Stimulated activated CD4-positive, alpha-beta T cell treated with anti-CD3 and anti-CD28 coated beads, Interleukin-2, amount 100 ng/mL, for 24 hours (primary cell): ENCODE measurements at regions not wholly inside any gene's neighbourhood (a gene's known extent, or its start where the extent isn't known, plus 50 kb on each side); places are given as distances from the start of the nearest gene placed in this dataset.
A peak's percentile ranks its signal among the peaks of the same experiment; 100 is the strongest.

ENCODE experiments used
- DNase-seq, 2 donors: peaks; one replicate each; pipeline ENCODE4 v3.0.0-alpha.2; 2020

DNA sequence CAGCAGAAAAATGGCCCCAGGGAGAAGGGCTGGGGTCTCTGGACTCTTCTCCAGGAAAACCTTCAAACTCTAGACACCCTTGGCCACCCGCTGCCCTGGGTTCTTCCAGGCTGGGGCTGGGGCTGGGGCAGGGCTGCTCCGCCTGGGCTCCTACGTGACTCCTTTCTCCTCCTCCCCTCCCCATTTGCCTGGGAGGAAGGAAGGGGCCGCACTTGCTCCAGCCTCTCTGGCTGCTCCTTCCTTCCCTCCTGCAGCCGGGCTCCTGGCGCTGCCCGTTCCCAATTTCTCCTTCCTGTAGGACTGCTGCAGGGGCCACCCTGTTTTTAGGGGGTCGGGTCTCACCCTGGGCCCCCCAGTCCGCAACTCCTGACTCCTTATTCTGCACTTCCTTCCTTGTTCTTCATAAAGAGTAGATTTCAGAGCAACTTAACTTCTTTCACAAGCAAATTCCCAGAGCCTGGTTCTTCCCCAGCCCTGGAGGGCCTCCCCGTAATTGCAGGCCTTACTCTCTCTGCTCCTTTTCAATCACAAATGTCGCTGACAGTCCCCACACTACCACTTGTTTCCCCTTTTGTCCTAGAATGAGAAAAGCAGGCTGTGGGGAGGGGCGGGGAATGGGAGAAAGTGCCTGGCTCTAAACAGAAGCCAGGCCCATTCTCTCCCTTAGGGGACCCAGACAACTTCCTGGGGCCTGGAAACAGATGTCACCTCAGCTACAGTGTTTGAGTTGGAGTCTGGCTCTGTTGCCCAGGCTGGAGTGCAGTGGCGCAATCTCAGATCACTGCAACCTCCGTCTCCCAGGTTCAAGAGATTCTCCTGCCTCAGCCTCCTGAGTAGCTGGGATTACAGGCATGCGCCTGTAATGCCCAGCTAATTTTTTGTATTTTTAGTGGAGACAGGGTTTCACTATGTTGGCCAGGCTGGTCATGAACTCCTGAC is 137.8 kb downstream of the ENGASE start:
- no peak for DNase-seq

DNA sequence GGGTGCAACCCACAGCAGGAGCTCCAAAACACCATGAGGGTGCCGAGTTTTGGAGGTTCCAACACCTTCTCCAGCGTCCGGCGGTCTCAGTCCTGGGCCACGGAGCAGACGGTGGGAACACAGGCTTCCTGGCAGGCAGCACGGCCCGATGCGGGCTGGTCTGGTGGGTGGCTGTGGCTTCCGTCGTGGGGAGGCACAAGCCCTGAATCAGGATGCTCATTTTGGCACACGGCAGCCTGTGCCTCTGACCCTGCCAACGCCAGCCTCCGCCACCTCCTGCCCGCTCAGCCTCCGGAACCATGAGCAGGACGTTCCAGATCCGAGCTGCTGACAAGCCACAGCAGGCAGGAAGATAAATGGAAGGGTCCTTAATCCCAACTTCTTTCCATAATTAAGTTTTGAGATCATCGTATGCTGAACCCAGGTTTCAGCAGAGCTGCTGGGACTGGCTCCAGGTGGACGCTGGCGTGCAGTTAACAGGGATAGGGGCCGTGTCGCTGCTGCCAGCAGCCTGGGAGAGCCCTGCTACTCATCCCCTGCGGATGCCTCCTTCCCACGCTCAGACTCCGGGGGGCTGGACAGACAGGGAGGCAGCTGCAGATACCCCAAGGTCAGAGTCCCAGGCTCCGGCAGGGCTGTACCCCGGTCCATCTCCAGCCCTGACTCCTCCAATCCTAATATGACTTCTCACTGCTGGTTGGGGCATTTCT is 136.6 kb downstream of the ENGASE start:
- no peak for DNase-seq

- DNase-seq: no peak
These were observed 136.0 kb downstream of the ENGASE start for GRCh38 chr17:79210638-79211037.

- DNase-seq: no peak
These were observed 133.3 kb downstream of the ENGASE start for GRCh38 chr17:79207960-79208359.

DNA sequence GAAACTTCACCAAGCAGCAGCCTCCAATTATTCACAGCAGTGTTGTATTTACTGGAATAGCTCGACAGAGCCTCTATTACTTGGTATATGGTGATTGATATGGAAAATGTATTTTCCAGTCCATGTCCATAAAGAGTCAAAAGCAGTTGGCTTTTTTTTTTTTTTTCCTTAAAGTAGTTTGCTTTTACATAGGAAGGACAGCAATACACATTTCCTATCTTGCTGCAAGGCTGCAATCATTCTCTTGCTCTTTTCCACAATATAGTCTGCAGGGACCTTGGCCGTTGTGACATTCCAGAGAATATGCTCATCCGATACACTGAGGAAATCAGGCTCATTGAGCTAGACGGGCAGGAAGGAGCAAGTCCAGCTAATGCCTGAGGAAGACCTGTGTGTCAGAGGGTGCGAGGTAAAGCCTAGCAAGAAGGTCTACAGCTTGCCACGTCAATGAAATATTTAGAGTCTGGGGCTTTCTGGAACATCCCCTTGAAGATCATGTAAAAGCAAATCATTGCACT is 131.1 kb downstream of the ENGASE start:
- no peak for DNase-seq

DNA sequence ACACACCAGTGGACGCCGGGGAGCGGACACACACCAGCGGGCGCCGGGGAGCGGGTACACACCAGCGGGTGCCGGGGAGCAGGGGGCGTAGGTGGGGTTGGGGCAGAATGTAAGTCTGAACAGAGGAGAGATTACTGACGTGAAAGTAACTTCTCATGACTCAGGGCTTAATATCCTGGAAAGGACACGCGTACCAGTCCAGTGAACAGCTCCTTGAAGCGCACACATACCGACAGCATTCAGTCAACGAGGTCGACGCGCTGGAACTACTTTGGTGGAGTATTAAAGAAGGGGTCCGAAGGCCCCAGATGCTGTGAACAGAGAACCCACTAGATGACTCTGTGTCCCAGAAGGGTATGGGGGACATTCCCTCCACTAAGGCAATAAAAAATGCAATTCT is 129.6 kb downstream of the ENGASE start:
- no peak for DNase-seq

DNA sequence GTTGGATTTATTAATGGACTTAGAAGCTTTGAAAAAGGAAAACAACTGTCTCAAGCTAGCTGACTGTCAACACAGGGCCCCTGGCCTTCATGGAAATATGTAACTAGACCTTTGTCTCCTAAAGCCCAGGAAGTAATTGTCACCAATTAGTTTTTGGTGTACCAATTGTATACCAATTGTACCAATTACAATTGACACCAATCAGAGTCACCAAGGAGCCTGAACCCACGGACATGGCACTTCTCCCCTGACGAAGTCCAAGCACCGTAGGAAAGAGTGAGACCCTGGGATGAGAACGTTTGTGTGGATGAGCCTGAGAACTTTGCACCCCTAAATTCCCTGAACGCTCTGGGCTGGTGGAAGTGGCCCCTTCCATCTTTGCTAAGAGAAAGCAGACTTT is 129.0 kb downstream of the ENGASE start:
- no peak for DNase-seq

DNA sequence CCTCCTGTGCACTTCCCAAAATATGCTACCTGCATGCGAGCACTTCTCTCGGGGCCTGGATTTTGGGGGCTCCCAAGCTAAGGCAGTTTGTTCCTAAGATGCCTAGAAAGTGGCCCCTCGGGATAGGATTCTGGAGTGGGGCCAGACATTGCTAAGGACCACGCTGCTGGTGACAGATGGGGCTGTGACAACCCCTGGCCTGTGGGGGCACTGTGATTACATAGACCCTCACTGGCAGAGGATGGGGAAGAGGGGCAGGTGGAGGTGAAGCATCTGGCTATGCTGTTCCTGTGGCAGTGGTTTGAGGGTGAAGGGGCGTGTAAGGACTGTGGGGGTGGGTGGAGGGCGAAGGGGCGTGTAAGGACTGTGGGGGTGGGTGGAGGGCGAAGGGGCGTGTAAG is 128.4 kb downstream of the ENGASE start:
- DNase-seq: no peak

GRCh38 chr17:79202480-79202879 is 127.9 kb downstream of the ENGASE start:
- no peak for DNase-seq

GRCh38 chr17:79201536-79202227 is 127.1 kb downstream of the ENGASE start:
- DNase-seq: no peak

DNA sequence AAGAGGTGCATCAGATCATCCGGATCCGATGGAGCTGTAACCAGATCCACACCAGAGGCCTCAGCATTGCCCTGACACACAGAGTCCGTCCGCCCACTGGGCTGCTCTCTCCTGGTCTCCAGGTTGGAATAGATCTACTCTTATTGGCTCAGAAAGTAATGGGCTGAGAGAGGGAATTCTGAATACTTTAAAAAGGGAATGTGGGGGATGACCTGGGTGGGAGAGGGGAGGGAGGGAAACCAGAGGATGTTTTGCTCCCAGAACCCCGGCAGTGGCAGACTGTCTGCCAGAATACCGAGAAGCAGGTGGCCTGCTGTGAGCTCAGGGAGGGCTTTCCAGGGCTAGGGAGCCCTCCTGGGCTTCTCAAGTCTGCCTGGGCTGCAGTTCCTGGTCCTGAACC is 126.5 kb downstream of the ENGASE start:
- DNase-seq: no peak

- no peak for DNase-seq
These were observed 122.3 kb downstream of the ENGASE start for GRCh38 chr17:79196913-79197312.

DNA sequence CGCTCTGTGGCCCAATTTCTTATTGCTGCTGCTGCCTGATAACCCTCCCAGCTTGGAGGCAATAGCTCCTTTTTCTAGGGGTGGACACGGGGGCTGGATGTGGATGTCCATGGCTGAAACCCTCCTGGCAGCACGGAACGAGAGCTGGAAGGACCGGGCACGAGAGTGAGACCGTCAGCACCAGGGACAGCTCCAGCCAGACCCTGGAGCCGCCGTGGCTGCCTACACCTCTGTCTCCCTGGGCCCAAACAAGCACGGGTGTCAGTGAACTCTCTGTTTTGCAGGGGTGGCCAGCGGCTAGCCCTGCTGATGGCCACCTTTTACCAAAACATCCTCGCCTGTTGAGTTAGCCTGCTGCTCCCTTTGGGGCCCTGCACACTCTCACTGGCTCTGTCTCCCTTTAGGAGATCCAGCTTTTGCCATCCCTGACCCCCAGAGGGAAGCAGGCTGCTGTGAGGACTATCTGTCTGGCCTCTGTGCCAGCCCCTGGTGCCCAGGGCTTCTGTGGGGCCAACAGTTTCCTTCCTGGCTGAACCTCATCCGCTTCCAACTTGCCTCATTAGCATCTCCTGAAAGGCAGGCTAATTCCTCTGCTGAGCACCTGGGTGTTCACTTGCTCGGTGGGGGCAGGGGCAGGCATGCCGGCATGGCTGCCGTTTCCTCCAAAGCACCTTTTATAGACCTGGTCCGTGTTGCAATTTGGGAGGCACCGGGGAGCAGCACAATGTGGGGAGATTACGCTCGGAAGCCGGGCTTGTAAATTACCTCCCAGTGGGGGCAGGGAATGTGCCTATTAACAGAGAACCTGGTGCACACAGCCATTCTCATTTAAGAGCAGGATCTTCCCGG is 118.1 kb downstream of the ENGASE start:
- peak; percentile 29 to 38 for DNase-seq

DNA sequence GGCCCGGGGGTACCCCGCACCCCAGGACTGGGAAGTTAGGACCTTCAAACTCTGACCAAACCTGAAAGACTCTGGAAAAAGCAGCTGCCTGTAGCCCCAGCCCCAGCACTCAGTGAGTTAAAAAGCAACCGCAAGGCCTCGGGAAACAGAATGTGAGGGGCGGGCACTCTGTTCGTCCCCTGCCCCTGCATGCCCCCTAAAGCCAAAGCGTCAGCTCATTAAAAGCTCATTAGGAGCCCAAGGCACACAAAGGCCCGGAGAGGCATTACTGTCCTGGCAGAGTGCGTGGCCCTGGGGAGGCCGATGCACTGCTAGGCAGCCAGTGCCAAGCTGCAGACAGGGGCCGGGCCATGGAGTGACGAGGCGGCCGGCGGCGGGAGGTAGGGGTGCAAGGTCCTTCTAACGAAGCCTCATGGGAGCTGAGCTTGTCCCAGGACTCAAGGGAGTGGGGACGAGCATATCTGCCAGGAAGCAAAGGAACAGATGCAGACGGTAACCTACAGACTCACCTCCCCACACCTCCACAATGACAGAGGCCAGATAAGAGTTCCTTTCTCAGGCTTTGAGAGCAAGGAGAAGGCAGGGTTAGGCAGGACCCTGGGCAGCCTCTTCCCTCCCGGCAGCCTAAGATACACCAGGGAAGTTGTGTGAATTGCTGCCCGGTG is 116.8 kb downstream of the ENGASE start:
- DNase-seq: no peak

- DNase-seq: no peak
These were observed 114.7 kb downstream of the ENGASE start for GRCh38 chr17:79189305-79189704.

DNA sequence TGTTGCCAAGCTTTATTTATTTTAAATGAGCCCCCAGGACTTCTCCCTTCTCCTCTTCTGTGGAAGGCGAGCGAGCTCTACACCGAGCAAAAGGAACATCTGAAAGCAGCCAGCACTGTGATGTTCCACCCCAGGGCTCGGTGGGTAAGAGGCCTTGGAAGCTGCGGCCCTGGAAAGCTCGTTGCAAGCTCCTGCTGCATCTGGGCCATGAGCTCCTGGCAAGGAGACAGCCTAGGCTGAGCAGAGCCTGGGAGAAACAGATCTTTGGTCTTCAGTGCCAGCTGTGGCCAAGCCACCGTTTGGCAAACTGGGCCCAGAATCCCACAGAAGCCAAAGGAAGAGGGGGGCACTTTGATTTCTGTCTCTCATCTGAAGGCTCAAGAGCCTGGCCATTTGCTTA is 114.1 kb downstream of the ENGASE start:
- no peak for DNase-seq

DNA sequence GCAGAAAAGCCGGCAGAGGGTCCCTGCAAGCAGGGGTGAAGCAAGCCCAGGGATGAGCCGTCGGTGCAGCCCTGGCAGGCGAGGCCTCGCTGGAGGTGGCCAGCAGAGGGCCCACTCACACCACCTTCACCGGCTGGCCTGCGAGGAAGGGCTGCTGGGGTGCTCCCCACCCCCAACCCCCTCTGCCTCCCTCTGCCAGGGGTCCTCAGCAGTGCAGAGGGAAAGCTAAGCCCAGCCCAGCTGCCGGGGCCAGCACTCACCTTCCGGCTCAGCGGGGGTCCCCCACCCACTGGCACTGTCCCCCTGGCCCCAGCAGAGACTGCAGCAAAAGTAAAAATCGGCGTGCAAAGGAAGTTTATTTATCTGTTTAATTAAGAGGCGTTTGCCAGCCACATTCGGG is 113.4 kb downstream of the ENGASE start:
- DNase-seq: peak in 1 of 2 donors; percentile 31

- no peak for DNase-seq
These were observed 112.6 kb downstream of the ENGASE start for GRCh38 chr17:79187186-79187585.

DNA sequence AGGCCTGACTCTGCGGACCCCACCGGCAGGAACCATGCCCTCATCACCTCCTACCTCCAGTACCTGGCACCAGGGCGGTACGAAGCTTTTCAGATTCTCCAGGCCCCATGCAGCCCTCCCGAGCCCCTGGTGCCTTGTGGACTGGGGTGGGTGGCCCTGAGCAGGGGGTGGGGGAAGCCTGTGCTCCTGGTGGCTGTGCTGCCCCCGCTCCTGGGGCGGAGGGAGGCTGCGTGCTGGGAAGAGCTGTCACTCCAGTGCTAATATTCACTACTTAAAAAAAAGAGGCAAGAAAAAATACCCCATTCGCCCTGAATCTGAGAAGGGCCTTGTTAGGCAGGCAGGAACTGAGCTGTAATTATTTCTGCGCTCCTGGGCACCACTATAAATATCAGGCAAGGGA is 111.8 kb downstream of the ENGASE start:
- DNase-seq: no peak

- no peak for DNase-seq
These were observed 111.0 kb downstream of the ENGASE start for GRCh38 chr17:79185671-79186070.

DNA sequence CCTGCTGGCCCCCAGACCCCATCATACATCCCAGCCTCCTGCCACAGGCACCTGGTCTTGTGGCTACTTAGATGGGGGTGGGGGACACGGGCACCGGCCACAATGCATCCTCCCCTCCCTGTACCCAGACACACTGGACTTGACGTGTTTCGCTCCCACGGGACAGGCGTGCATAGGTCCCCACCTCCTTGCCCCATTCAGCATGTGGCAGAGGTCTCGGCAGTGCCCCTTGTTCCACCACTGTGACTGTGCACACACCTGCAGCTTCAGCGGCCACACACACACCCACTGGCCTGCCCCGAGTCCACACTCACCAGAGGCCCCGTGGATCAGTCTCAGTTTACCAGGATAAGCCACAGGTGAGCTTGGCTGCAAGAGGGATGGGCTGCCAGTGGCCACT is 109.6 kb downstream of the ENGASE start:
- DNase-seq: no peak
